Adrenal gland (tissue), 5 donors: ENCODE measurements at regions not wholly inside any gene's neighbourhood (a gene's known extent, or its start where the extent isn't known, plus 50 kb on each side); places are given as distances from the start of the nearest gene placed in this dataset.

Experiments used
- POLR2A ChIP-seq, 2 donors: fragments of 450-650 bp; IDR thresholded peaks; one replicate each; pipeline ENCODE4 v1.6.1; 2017; ENCODE audit warnings: antibody characterized with exemption in 2 of 2, mild to moderate bottlenecking in 2 of 2, moderate library complexity in 1 of 2
- TF ChIP-seq, protein P1 (sequence below), 6 experiments: fragments of 450-650 bp in 4 of 6; fragments of 200-600 bp in 2 of 6; sonication (generic) in 1 of 6; IDR thresholded peaks; 1 replicate in 5 of 6; 2 replicates in 1 of 6; pipeline versions ENCODE4 v1.5.1 to v1.8.0; 2016 to 2021; ENCODE audit warnings: antibody characterized with exemption in 6 of 6, mild to moderate bottlenecking in 2 of 6, moderate library complexity in 1 of 6
- donor health status: DM: no; HTN: no; CAD: no.

GRCh38 chr6:90677440-90677839, 90.6 kb upstream of the MAP3K7 start:
- TF ChIP-seq, protein P1, sequence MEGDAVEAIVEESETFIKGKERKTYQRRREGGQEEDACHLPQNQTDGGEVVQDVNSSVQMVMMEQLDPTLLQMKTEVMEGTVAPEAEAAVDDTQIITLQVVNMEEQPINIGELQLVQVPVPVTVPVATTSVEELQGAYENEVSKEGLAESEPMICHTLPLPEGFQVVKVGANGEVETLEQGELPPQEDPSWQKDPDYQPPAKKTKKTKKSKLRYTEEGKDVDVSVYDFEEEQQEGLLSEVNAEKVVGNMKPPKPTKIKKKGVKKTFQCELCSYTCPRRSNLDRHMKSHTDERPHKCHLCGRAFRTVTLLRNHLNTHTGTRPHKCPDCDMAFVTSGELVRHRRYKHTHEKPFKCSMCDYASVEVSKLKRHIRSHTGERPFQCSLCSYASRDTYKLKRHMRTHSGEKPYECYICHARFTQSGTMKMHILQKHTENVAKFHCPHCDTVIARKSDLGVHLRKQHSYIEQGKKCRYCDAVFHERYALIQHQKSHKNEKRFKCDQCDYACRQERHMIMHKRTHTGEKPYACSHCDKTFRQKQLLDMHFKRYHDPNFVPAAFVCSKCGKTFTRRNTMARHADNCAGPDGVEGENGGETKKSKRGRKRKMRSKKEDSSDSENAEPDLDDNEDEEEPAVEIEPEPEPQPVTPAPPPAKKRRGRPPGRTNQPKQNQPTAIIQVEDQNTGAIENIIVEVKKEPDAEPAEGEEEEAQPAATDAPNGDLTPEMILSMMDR (IDR thresholded peaks at IDR 0.05) = no peak
- no peak for TF ChIP-seq POLR2A (IDR thresholded peaks at IDR 0.05)
